Body of pancreas (tissue), 4 donors: ENCODE measurements at regions not wholly inside any gene's neighbourhood (a gene's known extent, or its start where the extent isn't known, plus 50 kb on each side); places are given as distances from the start of the nearest gene placed in this dataset.
"Not testable (repeated sequence)": the region's sequence is repeated elsewhere in the genome, so short reads cannot be mapped to it uniquely, and the experiment has no call there.

Experiments used
- CTCF ChIP-seq, 7 experiments: fragments of 450-650 bp in 4 of 7; fragments of 200-600 bp in 3 of 7; sonication (generic) in 3 of 7; IDR thresholded peaks; one replicate each; pipeline ENCODE4 v1.5.1; 2016 to 2019; ENCODE audit warnings: antibody characterized with exemption in 7 of 7
- POLR2A ChIP-seq, 3 donors: fragments of 450-650 bp; IDR thresholded peaks; one replicate each; pipeline ENCODE4 v1.6.1; 2016; ENCODE audit warnings: antibody characterized with exemption in 3 of 3, mild to moderate bottlenecking in 2 of 3

- not testable (repeated sequence) for TF ChIP-seq CTCF, POLR2A (IDR thresholded peaks at IDR 0.05)
Observed at GRCh38 chr7:39871610-39872009, 78.4 kb upstream of the CDK13 start.
